Kidney epithelial cell (primary cell): ENCODE measurements at regions not wholly inside any gene's neighbourhood (a gene's known extent, or its start where the extent isn't known, plus 50 kb on each side); places are given as distances from the start of the nearest gene placed in this dataset.

Source experiments
- DNase-seq: peaks from one replicate; pipeline ENCODE4 v3.0.0-alpha.2; 2010; ENCODE audit warnings: low read depth
- H3K27me3 ChIP-seq: 2 replicates; pipeline ENCODE4 v1.6.0; 2011; ENCODE audit warnings: low read length; ENCODE audit not compliant: control insufficient read depth, insufficient read depth
- H3K36me3 ChIP-seq: 2 replicates; pipeline ENCODE4 v1.5.1; 2011; ENCODE audit warnings: low read length; ENCODE audit not compliant: control insufficient read depth, insufficient read depth
- H3K4me3 ChIP-seq: 2 replicates; pipeline ENCODE4 v1.5.1; 2011; ENCODE audit warnings: low read depth, mild to moderate bottlenecking, control low read depth, low read length
- CTCF ChIP-seq: IDR thresholded peaks from 2 replicates; pipeline ENCODE4 v1.5.1; 2011; ENCODE audit warnings: mild to moderate bottlenecking, moderate library complexity, low read length, control low read depth, inconsistent platforms; ENCODE audit not compliant: insufficient read depth, poor library complexity, severe bottlenecking

- Histone ChIP-seq H3K4me3 (no peak overlapping the region), H3K36me3 (no peaks in the 10 kb centered on the region), H3K27me3 (no peaks in the 10 kb centered on the region)
- DNase-seq, result no peak
- TF ChIP-seq CTCF, result no peak
Observed at GRCh38 chr2:7524195-7524594, 607.0 kb downstream of the RNF144A start.

- DNase-seq, result no peak
- no peak for TF ChIP-seq CTCF
- Histone ChIP-seq H3K27me3 (no peaks in the 10 kb centered on the region), H3K4me3 (no peak overlapping the region), H3K36me3 (no peaks in the 10 kb centered on the region)
Observed at GRCh38 chr2:7525746-7526145, 608.5 kb downstream of the RNF144A start.

GRCh38 chr2:7527165-7527722 lies 610.0 kb downstream of the RNF144A start:
- Histone ChIP-seq H3K27me3 (no peaks in the 10 kb centered on the region), H3K4me3 (no peak overlapping the region), H3K36me3 (no peaks in the 10 kb centered on the region)
- DNase-seq, result no peak
- TF ChIP-seq CTCF, result no peak

GRCh38 chr2:7530001-7530400 lies 612.8 kb downstream of the RNF144A start:
- Histone ChIP-seq H3K36me3 (no peaks in the 10 kb centered on the region), H3K27me3 (no peaks in the 10 kb centered on the region), H3K4me3 (no peak overlapping the region)
- no peak for DNase-seq
- TF ChIP-seq CTCF, result no peak

GRCh38 chr2:7539077-7539476 lies 621.9 kb downstream of the RNF144A start:
- H3K4me3 ChIP-seq, result no peak overlapping the region

More at GRCh38 chr2:7539077-7539476, 621.9 kb downstream of the RNF144A start:
- no peaks in the 10 kb centered on the region for H3K27me3 ChIP-seq
- H3K36me3 ChIP-seq, result no peaks in the 10 kb centered on the region
- DNase-seq, result no peak
- TF ChIP-seq CTCF, result no peak
